HepG2 (cell line): ENCODE measurements at regions not wholly inside any gene's neighbourhood (a gene's known extent, or its start where the extent isn't known, plus 50 kb on each side); places are given as distances from the start of the nearest gene placed in this dataset.
"Not testable (repeated sequence)": the region's sequence is repeated elsewhere in the genome, so short reads cannot be mapped to it uniquely, and the experiment has no call there.

Experiments
- ATAC-seq: fragments of 200-7000 bp; cut with Tn5 transposase; 3 replicates; pipeline ENCODE4 v1.9.1; 2020; ENCODE audit warnings: mild to moderate bottlenecking, moderate library complexity
- BruUV-seq: library from RNA; stranded (reverse); fragments of 400-500 nt; replicated peaks from 2 replicates; lab custom pipeline; 2021; lab: Mats Ljungman, UMichigan
- CTCF ChIA-PET: fragments of 300-600 bp; formaldehyde crosslinking; extraction: SDS; loops from one replicate; lab custom pipeline; 2021; ENCODE audit warnings: low total read pairs, inconsistent platforms, low intra/inter-chr PET ratio; lab: Yijun Ruan, JAX
- POLR2A ChIA-PET: fragments of 350-600 bp; sonication (Branson Sonifier 250); formaldehyde crosslinking; loops from one replicate; lab custom pipeline; 2020; ENCODE audit warnings: antibody characterized with exemption, inconsistent platforms; lab: Yijun Ruan, JAX
- DNase-seq: peaks from one replicate; pipeline ENCODE4 v3.0.0-alpha.2; 2015; ENCODE audit warnings: low spot score
- FAIRE-seq: peaks from 3 replicates; lab custom pipeline; 2011; peaks lifted over from hg19 to GRCh38; lab: Jason Lieb, UNC
- H2AFZ ChIP-seq: one replicate; pipeline ENCODE4 v1.6.1; 2011; ENCODE audit warnings: low read length, inconsistent platforms
- H3K27ac ChIP-seq: fragments of 300-600 bp; 3 replicates; pipeline ENCODE4 v1.8.0; 2011; ENCODE audit warnings: mixed run types, mild to moderate bottlenecking, mixed read lengths, low read length, inconsistent platforms; ENCODE audit not compliant: insufficient read depth; ENCODE audit errors: extremely low read length
- H3K27me3 ChIP-seq, 2 experiments: fragments of 200-600 bp in 1 of 2; 2 replicates in 1 of 2; 3 replicates in 1 of 2; pipeline versions ENCODE4 v1.6.0 to v1.8.0; 2011; ENCODE audit warnings: low read length in 2 of 2, mild to moderate bottlenecking in 2 of 2, moderate library complexity in 2 of 2, inconsistent platforms in 1 of 2; ENCODE audit not compliant: insufficient read depth in 2 of 2, control insufficient read depth in 1 of 2
- H3K36me3 ChIP-seq, 2 experiments: fragments of 200-600 bp in 1 of 2; replicated peaks in 1 of 2; 2 replicates in 1 of 2; 3 replicates in 1 of 2; pipeline versions ENCODE4 v1.5.1 to v1.8.0; 2011; ENCODE audit warnings: low read length in 2 of 2, inconsistent platforms in 1 of 2; ENCODE audit not compliant: insufficient read depth in 2 of 2, control insufficient read depth in 1 of 2
- H3K4me1 ChIP-seq: 2 replicates; pipeline ENCODE4 v1.5.1; 2012; ENCODE audit warnings: low read length, inconsistent platforms; ENCODE audit not compliant: insufficient read depth
- H3K4me2 ChIP-seq: 2 replicates; pipeline ENCODE4 v1.6.0; 2011; ENCODE audit warnings: low read depth, low read length, inconsistent platforms
- H3K4me3 ChIP-seq, 3 experiments: fragments of 200-600 bp in 1 of 3; sonication (generic), shearing (Covaris generic) in 1 of 3; replicated peaks in 1 of 3; 2 replicates each; pipeline ENCODE4 v1.5.1; 2011 to 2016; ENCODE audit warnings: low read length in 3 of 3, inconsistent platforms in 2 of 3, low read depth in 2 of 3, mild to moderate bottlenecking in 2 of 3, control low read depth in 1 of 3, mixed read lengths in 1 of 3; ENCODE audit not compliant: insufficient read depth in 1 of 3
- H3K79me2 ChIP-seq: one replicate; pipeline ENCODE4 v1.6.1; 2011; ENCODE audit warnings: low read length, inconsistent platforms; ENCODE audit not compliant: insufficient read depth
- H3K9ac ChIP-seq: 2 replicates; pipeline ENCODE4 v1.6.0; 2011; ENCODE audit warnings: mild to moderate bottlenecking, low read depth, low read length, inconsistent platforms; ENCODE audit not compliant: insufficient read depth
- H3K9me3 ChIP-seq: 2 replicates; pipeline ENCODE4 v1.5.1; 2012; ENCODE audit warnings: mild to moderate bottlenecking, low read length
- H4K20me1 ChIP-seq: 2 replicates; pipeline ENCODE4 v1.6.0; 2011; ENCODE audit warnings: inconsistent platforms, mild to moderate bottlenecking, low read length, moderate library complexity; ENCODE audit not compliant: insufficient read depth
- SMC3 ChIP-seq: IDR thresholded peaks from 2 replicates; pipeline ENCODE4 v1.6.1; 2011; ENCODE audit warnings: low read length, improper control_type of control experiment
- STAG1 ChIP-seq: sonication (generic); formaldehyde crosslinking; IDR thresholded peaks from 2 replicates; pipeline ENCODE4 v1.4.0; 2020; ENCODE audit warnings: missing genetic modification reagents
- THAP7 ChIP-seq: sonication (generic); formaldehyde crosslinking; IDR thresholded peaks from 2 replicates; pipeline ENCODE4 v1.8.1; 2023; ENCODE audit warnings: mild to moderate bottlenecking, missing genetic modification reagents
- ZNF792 ChIP-seq: IDR thresholded peaks from 2 replicates; pipeline ENCODE4 v1.6.1; 2016
- WGBS: methylation state at CpG from one replicate; pipeline ENCODE4 v1.1.6; 2017; ENCODE audit warnings: low lambda C conversion rate; 5-methylcytosine and 5-hydroxymethylcytosine counted together
- in situ Hi-C: cut with HindIII; loops from 2 replicates; pipeline ENCODE4 v1.10.0; 2017; ENCODE audit warnings: low pct_unique_long_range_greater_than_20kb; ENCODE audit not compliant: extremely low pct_ligation_motif_present
- intact Hi-C: fragments of 100-400 bp; cut with micrococcal nuclease; formaldehyde crosslinking; loops from one replicate; pipeline ENCODE4 v1.10.0; 2022; ENCODE audit not compliant: unreplicated experiment
- TF ChIP-seq, protein P1 (sequence below): sonication (generic); formaldehyde crosslinking; IDR thresholded peaks from 2 replicates; pipeline ENCODE4 v1.5.0; 2020; ENCODE audit warnings: mild to moderate bottlenecking, missing genetic modification reagents, moderate library complexity

DNA sequence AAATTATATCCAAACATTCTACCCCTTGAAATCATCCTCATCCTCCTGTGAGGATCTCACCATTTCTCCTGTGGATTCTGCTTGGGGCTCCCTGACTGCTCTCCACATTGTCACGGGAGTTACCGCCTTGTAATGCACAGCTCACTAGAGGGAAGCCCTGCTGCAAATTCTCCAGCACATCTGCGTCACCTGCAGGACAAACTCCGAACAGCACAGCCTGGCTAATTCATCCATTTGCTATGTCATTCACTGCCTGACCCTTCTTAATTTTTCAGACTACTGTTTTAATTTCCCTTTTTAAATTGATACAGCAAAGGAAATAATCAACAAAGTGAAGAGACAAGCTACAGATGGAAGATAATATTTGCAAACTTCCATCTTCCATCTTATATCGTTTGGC lies 627.4 kb downstream of the FBXO15 start:
- TF ChIP-seq THAP7 (CRISPR knock-in tag) (no peak), SMC3 (peak; percentile 64), ZNF792 (no peak), STAG1 (CRISPR knock-in tag) (peak; percentile 56)
- TF ChIP-seq, protein P1, sequence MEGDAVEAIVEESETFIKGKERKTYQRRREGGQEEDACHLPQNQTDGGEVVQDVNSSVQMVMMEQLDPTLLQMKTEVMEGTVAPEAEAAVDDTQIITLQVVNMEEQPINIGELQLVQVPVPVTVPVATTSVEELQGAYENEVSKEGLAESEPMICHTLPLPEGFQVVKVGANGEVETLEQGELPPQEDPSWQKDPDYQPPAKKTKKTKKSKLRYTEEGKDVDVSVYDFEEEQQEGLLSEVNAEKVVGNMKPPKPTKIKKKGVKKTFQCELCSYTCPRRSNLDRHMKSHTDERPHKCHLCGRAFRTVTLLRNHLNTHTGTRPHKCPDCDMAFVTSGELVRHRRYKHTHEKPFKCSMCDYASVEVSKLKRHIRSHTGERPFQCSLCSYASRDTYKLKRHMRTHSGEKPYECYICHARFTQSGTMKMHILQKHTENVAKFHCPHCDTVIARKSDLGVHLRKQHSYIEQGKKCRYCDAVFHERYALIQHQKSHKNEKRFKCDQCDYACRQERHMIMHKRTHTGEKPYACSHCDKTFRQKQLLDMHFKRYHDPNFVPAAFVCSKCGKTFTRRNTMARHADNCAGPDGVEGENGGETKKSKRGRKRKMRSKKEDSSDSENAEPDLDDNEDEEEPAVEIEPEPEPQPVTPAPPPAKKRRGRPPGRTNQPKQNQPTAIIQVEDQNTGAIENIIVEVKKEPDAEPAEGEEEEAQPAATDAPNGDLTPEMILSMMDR (CRISPR knock-in tag) = peak; percentile 46
- POLR2A ChIA-PET = no interaction called here
- Histone ChIP-seq H3K9me3 (no peaks in the 10 kb centered on the region), H3K79me2 (no peaks in the 10 kb centered on the region), H3K9ac (no peak overlapping the region), H3K4me1 (no peaks in the 10 kb centered on the region), H3K4me3 (no peak overlapping the region), H3K27ac (no peak overlapping the region), H3K27me3 (no peaks in the 10 kb centered on the region), H2AFZ (no peak overlapping the region), H3K4me2 (no peak overlapping the region), H3K36me3 (no peaks in the 10 kb centered on the region), H4K20me1 (no peaks in the 10 kb centered on the region)
- ATAC-seq (peak; percentile 83), FAIRE-seq (no peak), DNase-seq (peak; percentile 5)
- in situ Hi-C loops (loop anchor here (10.0 kb wide), 1 partner anchor 755 kb away; no protein-coding TSS in a partner anchor), intact Hi-C loops (no loop called here)
- 10% methylated on average over 5 of the region's 5 CpGs for WGBS
- no TSS peak for BruUV-seq
- CTCF ChIA-PET = no interaction called here

DNA sequence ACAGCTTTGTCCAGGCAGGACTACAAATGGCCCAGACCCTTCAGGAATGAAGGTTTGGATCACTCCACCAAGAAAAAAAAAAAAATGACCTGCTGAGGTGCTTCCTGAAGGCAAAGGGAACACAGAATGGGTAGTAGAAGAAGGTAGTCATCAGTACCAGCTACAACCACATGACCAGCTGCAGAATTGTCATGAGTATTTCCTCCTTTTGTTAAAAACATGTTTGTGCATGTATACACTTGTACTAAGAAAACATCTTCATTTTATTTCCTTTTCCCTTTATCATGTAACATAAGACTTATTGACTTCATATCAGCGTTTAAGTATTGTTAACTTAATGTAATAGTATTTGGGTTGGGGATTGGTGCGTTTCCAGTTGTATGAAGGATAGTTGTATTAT lies 631.6 kb downstream of the FBXO15 start:
- BruUV-seq, H3K27ac ChIP-seq, H4K20me1 ChIP-seq, POLR2A ChIA-PET, H3K9ac ChIP-seq, H3K79me2 ChIP-seq, H3K4me1 ChIP-seq, H3K36me3 ChIP-seq, FAIRE-seq, H3K4me2 ChIP-seq, H3K4me3 ChIP-seq, H3K9me3 ChIP-seq, H2AFZ ChIP-seq, ATAC-seq, in situ Hi-C loops, H3K27me3 ChIP-seq, intact Hi-C loops, CTCF ChIA-PET, DNase-seq: not testable (repeated sequence)
- 1% methylated on average over 2 of the region's 2 CpGs for WGBS
